GM12874 (cell line): ENCODE measurements at regions not wholly inside any gene's neighbourhood (a gene's known extent, or its start where the extent isn't known, plus 50 kb on each side); places are given as distances from the start of the nearest gene placed in this dataset.

Experiments used
- TF ChIP-seq, protein P1 (sequence below): IDR thresholded peaks from 2 replicates; pipeline ENCODE4 v1.5.1; 2011; ENCODE audit warnings: low read depth, mild to moderate bottlenecking, control low read depth, low read length, moderate library complexity; ENCODE audit not compliant: insufficient read depth

DNA sequence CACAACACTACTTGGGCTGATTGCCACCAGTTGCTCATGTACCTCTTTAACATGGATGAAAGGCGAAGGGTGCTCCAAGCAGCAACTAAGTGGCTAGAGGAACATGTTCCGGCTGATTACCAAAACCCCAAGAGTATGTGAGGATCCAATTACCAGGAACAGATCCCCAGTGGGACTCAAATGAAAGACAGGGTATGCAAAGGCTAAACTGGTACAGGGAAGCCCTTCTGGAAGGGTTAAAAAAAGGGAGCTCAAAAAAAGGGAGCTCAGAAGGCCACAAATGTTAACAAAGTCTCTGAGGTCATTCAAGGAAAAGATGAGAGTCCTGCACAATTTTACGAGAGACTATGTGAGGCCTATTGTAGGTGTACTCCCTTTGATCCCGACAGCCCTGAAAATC, 604.7 kb downstream of the UQCRFS1 start:
- TF ChIP-seq, protein P1, sequence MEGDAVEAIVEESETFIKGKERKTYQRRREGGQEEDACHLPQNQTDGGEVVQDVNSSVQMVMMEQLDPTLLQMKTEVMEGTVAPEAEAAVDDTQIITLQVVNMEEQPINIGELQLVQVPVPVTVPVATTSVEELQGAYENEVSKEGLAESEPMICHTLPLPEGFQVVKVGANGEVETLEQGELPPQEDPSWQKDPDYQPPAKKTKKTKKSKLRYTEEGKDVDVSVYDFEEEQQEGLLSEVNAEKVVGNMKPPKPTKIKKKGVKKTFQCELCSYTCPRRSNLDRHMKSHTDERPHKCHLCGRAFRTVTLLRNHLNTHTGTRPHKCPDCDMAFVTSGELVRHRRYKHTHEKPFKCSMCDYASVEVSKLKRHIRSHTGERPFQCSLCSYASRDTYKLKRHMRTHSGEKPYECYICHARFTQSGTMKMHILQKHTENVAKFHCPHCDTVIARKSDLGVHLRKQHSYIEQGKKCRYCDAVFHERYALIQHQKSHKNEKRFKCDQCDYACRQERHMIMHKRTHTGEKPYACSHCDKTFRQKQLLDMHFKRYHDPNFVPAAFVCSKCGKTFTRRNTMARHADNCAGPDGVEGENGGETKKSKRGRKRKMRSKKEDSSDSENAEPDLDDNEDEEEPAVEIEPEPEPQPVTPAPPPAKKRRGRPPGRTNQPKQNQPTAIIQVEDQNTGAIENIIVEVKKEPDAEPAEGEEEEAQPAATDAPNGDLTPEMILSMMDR = no peak

DNA sequence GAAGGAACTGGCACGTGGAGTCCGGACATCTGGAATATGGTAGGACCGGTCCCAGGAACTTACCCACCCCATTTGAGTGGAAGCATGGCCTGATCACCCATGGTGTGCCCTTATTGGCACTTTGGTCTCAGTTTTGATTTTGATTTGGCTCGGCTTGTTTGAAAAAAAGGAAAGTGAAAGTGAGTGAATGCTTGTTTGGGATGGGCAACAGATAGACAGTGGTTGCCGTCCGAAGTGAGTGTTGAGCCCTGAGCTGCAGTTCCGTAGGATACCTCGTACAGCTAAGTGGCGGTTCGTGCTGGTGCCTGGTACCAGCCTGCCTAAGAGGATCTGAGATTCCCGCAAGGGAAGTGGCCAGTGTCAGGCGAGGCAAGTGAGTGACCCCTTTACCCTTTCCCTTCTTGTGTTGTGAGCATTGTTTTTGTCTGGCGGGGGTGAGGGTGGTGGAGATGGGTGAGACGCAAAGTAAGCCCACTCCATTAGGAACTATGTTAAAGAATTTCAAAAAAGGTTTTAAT, 605.8 kb downstream of the UQCRFS1 start:
- TF ChIP-seq, protein P1 = no peak

DNA sequence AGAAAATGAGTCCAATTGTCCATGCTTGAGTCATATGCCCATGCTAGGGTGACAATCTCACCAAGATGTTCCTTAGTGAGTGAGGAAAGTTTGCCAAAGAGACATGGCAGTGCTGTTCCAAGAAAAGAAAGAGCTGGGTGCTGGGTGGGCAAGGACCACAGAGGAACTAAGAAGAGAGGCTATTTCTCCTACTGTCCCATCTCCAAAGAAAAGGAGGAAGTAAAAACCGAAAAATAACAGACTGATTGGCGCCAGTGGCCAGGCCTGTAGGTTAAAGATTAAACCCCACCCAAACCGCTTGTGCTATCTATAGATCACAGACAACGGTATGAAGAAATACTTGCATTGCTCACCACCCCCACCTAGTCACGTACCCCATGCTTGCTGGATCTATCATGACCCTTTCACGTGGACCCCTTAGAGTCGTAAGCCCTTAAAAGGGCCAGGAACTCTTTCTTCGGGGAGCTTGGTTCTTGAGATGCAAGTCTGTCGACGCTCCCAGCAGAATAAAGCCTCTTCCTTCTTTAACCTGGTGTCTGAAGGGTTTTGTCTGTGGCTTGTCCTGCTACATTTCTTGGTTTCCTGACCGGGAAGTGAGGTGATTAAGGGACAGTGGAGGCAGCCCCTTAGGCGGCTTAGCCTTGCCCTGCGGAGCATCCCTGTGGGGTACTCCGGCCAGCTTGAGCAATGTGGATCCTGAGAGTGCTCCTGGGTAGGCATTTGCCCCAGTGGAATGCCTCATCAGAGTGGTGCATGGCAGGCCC, 606.5 kb downstream of the UQCRFS1 start:
- TF ChIP-seq, protein P1 = no peak

DNA sequence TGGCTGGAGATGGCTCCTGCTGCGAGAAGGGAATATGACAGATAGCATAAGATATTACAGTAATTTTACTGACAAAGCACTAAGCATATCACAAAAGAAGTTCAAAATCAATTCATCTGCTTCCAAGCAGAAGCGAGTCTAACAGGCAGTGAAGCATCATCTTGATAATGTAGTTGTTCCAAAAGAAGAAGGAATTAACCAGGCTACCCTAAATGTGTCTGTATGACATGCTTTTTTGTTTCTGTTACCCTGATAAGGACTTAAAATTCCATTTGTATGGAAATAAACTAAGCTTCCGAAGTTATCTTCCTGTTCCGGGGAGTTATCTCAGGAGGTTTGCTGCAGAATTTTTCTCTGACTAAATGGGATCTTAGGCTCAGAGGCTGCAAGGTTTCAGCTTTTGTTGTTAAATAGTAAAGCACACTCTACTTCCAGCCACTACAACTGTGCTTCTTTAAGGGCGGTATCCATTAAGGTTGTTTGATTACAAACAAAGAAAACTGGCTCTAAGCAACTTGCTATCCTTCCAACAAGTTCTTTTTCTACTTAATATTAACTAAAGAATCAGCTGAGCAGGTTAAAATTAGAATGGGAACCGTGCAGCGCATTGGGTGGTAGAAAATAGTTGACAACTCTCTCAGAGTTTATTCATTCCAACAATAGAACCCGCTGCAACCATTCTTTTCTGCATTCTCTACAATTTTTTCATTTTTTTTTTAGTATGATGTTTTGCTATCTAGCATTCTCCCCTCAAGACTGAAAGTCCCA, 607.3 kb downstream of the UQCRFS1 start:
- TF ChIP-seq, protein P1 = no peak

DNA sequence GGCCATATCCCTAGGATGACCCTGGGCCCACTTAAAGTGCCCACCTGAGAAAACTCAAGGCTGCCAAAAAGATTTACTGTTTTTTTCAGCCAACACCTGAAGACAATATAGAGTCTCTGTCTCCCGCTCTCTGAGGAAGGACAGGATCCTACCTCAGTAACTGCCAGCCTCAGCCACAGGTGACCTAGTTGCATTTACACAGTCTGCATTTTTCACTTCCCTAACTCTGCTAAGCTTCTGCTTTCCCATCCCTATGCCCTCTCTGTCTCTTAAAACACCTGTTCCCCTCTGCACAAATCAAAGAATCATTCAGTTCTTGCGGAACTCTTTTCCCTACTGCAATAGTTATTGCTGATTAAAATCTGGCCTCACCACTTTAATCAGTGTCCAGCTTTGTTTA, 609.5 kb downstream of the UQCRFS1 start:
- TF ChIP-seq, protein P1 = no peak

DNA sequence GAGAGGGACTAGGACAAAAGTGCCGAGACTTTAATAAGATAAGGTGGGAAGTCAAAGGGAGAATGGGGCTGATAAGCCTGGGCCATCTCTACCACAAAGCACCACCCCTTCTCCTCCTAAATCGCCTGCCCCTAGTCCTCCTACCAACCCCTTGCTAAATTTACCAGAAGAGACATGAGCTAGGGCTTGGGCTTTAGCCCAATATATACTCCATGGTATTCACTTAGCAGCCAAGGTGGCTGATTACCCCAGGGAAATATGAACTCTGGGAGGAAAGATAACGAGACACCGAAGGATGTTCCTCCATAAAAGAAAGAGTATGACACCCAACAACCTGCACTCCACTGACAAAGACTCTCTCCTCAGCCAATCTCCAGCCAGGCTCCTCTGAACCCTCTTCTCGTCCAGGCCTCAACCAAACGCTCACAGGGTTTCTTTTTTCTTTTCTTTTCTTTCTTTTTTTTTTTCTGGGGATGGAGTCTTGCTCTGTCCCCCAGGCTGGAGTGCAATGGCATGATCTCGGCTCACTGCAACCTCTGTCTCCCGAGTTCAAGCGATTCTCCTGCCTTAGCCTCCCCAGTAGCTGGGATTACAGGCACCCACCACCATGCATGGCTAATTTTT, 610.2 kb downstream of the UQCRFS1 start:
- TF ChIP-seq, protein P1 = no peak

DNA sequence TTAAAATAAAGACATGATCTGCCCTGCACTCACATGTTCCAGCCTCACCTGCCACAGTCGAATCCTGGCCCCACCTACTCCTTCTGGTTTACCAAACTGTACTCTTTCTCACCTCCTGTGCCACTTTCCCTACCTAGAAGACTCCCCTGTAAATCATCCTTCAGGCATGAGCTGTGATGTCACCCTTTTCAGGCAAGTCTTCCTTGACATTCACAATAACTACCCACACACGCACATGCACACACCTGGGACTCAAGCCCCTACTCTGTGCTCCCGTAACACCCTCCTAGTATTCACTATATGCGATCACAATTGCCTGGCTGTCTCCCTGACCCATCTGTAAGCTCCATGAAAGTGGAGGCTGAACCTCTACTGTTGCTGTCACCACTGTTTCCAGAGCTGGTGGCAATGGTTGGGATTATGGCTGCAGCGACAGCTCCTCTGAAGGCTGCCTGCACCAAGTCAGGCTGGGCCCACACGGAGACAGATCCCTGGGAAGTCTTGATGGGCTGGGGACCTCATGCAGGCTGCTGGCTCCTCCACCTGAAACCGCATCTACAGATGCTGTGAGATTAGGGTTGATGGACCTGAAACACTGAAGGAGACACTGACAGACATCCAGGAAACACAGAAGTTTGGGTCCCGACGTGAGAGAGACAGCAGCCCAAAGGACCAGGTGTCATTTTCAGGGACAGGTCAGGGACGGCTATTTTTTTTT, 611.1 kb downstream of the UQCRFS1 start:
- TF ChIP-seq, protein P1 = no peak
